SK-N-SH (cell line): ENCODE measurements at regions not wholly inside any gene's neighbourhood (a gene's known extent, or its start where the extent isn't known, plus 50 kb on each side); places are given as distances from the start of the nearest gene placed in this dataset.

Experiments
- CTCF ChIA-PET: fragments of 300-600, 350-600 bp; formaldehyde crosslinking; extraction: SDS; loops from one replicate; lab custom pipeline; 2021; lab: Yijun Ruan, JAX
- POLR2A ChIA-PET: fragments of 350-600 bp; sonication (Branson Sonifier 250); formaldehyde crosslinking; extraction: SDS; loops from one replicate; lab custom pipeline; 2020; ENCODE audit warnings: antibody characterized with exemption, inconsistent platforms; lab: Yijun Ruan, JAX
- DNase-seq: peaks from one replicate; pipeline ENCODE4 v3.0.0; 2012
- H2AFZ ChIP-seq: fragments of 200-600 bp; sonication (generic); 2 replicates; pipeline ENCODE4 v1.8.1; 2016; ENCODE audit warnings: antibody characterized with exemption, mild to moderate bottlenecking, low read depth
- H3F3A ChIP-seq: fragments of 200-600 bp; sonication (generic); replicated peaks from 2 replicates; pipeline ENCODE3; 2016; ENCODE audit warnings: antibody characterized with exemption, mild to moderate bottlenecking; ENCODE audit not compliant: insufficient read depth
- H3K27ac ChIP-seq, 2 experiments: fragments of 200-500 bp in 1 of 2; fragments of 200-600 bp in 1 of 2; sonication (Bioruptor generic) in 1 of 2; sonication (generic), shearing (Covaris generic) in 1 of 2; 2 replicates each; pipeline versions ENCODE4 v1.5.1 to v1.6.1; 2014 to 2016; ENCODE audit warnings: low read depth in 2 of 2, inconsistent platforms in 1 of 2, low read length in 1 of 2, mild to moderate bottlenecking in 1 of 2, mixed read lengths in 1 of 2
- H3K27me3 ChIP-seq: fragments of 200-600 bp; sonication (generic), shearing (Covaris generic); 2 replicates; pipeline ENCODE4 v1.6.1; 2016; ENCODE audit warnings: mixed run types; ENCODE audit not compliant: insufficient read depth
- H3K36me3 ChIP-seq, 2 experiments: fragments of 200-500 bp in 1 of 2; fragments of 200-600 bp in 1 of 2; sonication (Bioruptor generic) in 1 of 2; sonication (generic) in 1 of 2; replicated peaks in 1 of 2; 2 replicates each; pipeline versions ENCODE3 to v1.5.1; 2014 to 2016; ENCODE audit warnings: low read length in 1 of 2, mild to moderate bottlenecking in 1 of 2; ENCODE audit not compliant: insufficient read depth in 2 of 2, control insufficient read depth in 1 of 2
- H3K4me1 ChIP-seq, 2 experiments: fragments of 200-500 bp in 1 of 2; fragments of 200-600 bp in 1 of 2; sonication (Bioruptor generic) in 1 of 2; sonication (generic), shearing (Covaris generic) in 1 of 2; 2 replicates each; pipeline versions ENCODE4 v1.5.1 to v1.6.1; 2014 to 2016; ENCODE audit warnings: low read depth in 1 of 2, low read length in 1 of 2, mixed run types in 1 of 2; ENCODE audit not compliant: insufficient read depth in 2 of 2, control insufficient read depth in 1 of 2
- H3K4me2 ChIP-seq: fragments of 200-600 bp; sonication (generic), shearing (Covaris generic); 2 replicates; pipeline ENCODE4 v1.6.1; 2017; ENCODE audit warnings: mixed run types
- H3K4me3 ChIP-seq, 2 experiments: fragments of 200-500 bp in 1 of 2; fragments of 200-600 bp in 1 of 2; sonication (Bioruptor generic) in 1 of 2; sonication (generic), shearing (Covaris generic) in 1 of 2; 2 replicates each; pipeline versions ENCODE4 v1.5.1 to v1.8.1; 2014 to 2016; ENCODE audit warnings: low read depth in 2 of 2, inconsistent platforms in 1 of 2, low read length in 1 of 2, mild to moderate bottlenecking in 1 of 2, mixed read lengths in 1 of 2, moderate library complexity in 1 of 2
- H3K79me2 ChIP-seq: fragments of 200-600 bp; sonication (generic); 2 replicates; pipeline ENCODE4 v1.8.1; 2017; ENCODE audit warnings: mild to moderate bottlenecking; ENCODE audit not compliant: insufficient read depth
- H3K9ac ChIP-seq: fragments of 200-600 bp; sonication (generic); 2 replicates; pipeline ENCODE4 v1.6.1; 2017; ENCODE audit warnings: mixed run types
- H3K9me2 ChIP-seq: fragments of 200-600 bp; sonication (generic); 2 replicates; pipeline ENCODE4 v1.6.1; 2017; ENCODE audit warnings: mixed run types
- H3K9me3 ChIP-seq: fragments of 200-600 bp; sonication (generic); 2 replicates; pipeline ENCODE4 v1.6.1; 2017; ENCODE audit warnings: mixed run types, mild to moderate bottlenecking, moderate library complexity
- H4K20me1 ChIP-seq: fragments of 200-600 bp; sonication (generic); 2 replicates; pipeline ENCODE4 v1.6.1; 2017; ENCODE audit warnings: mild to moderate bottlenecking, mixed run types; ENCODE audit not compliant: insufficient read depth
- ELF1 ChIP-seq: IDR thresholded peaks from 2 replicates; pipeline ENCODE4 v1.4.0; 2012
- EP300 ChIP-seq, 2 experiments: IDR thresholded peaks; 2 replicates each; pipeline versions ENCODE4 v1.4.0 to v1.6.1; 2012; ENCODE audit warnings: borderline replicate concordance in 1 of 2, low read depth in 1 of 2, low read length in 1 of 2
- EZH2phosphoT487 ChIP-seq: fragments of 200-600 bp; sonication (generic); IDR thresholded peaks from 2 replicates; pipeline ENCODE4 v1.6.1; 2017; ENCODE audit warnings: low read depth, mixed run types, mild to moderate bottlenecking, antibody characterized with exemption, moderate library complexity, borderline replicate concordance
- FOXJ3 ChIP-seq: sonication (generic); formaldehyde crosslinking; IDR thresholded peaks from 2 replicates; pipeline ENCODE4 v1.5.1; 2020; ENCODE audit warnings: mild to moderate bottlenecking, missing genetic modification reagents
- MEF2A ChIP-seq: IDR thresholded peaks from 2 replicates; pipeline ENCODE4 v1.4.0; 2012; ENCODE audit warnings: low read depth, borderline replicate concordance
- NFIC ChIP-seq: IDR thresholded peaks from 2 replicates; pipeline ENCODE4 v1.4.0; 2012; ENCODE audit warnings: borderline replicate concordance
- NRF1 ChIP-seq: IDR thresholded peaks from 2 replicates; pipeline ENCODE4 v1.6.1; 2012; ENCODE audit warnings: low read depth, mild to moderate bottlenecking, low read length
- SMC3 ChIP-seq: IDR thresholded peaks from 2 replicates; pipeline ENCODE4 v1.6.1; 2012; ENCODE audit warnings: low read depth, low read length, improper control_type of control experiment
- TAF1 ChIP-seq: IDR thresholded peaks from 2 replicates; pipeline ENCODE4 v1.6.1; 2012; ENCODE audit warnings: low read depth, mild to moderate bottlenecking, low read length, moderate library complexity, borderline replicate concordance
- TEAD4 ChIP-seq: IDR thresholded peaks from 2 replicates; pipeline ENCODE4 v1.4.0; 2012; ENCODE audit warnings: mild to moderate bottlenecking, borderline replicate concordance; ENCODE audit not compliant: insufficient read depth
- ZBTB33 ChIP-seq: IDR thresholded peaks from 2 replicates; pipeline ENCODE4 v1.4.0; 2012; ENCODE audit warnings: low read depth, borderline replicate concordance
- WGBS: methylation state at CpG from one replicate; pipeline ENCODE4 v1.1.6; 2017; ENCODE audit warnings: low lambda C conversion rate; 5-methylcytosine and 5-hydroxymethylcytosine counted together

- Histone ChIP-seq H4K20me1 (no peaks in the 10 kb centered on the region), H3K9ac (no peak overlapping the region), H3K9me3 (no peaks in the 10 kb centered on the region), H3K27ac (no peak overlapping the region), H3K9me2 (no peaks in the 10 kb centered on the region), H3K27me3 (no peaks in the 10 kb centered on the region), H3K4me2 (no peak overlapping the region), H3K79me2 (no peaks in the 10 kb centered on the region), H3F3A (peaks cover 5% of the 10 kb centered on the region), H2AFZ (no peak overlapping the region), H3K36me3 (no peaks in the 10 kb centered on the region), H3K4me1 (peaks cover 8 to 19% of the 10 kb centered on the region in 2 experiments; a peak in 3 of 4 replicates), H3K4me3 (no peak overlapping the region)
- ChIA-PET POLR2A (no interaction called here), CTCF (interaction anchor here (0.6 to 1.5 kb wide), 2 partner anchors 16 to 50 kb away, joined by 3 read pairs; no protein-coding TSS in a partner anchor)
- no peak for DNase-seq
- 91% methylated on average over 5 of the region's 5 CpGs for WGBS
- TF ChIP-seq NRF1 = no peak
- TF ChIP-seq EP300 (IDR thresholded peaks at IDR 0.05; ENCODE audit: borderline replicate concordance in 1 of 2, low read depth in 1 of 2, low read length in 1 of 2) = no peak
- no peak for TF ChIP-seq MEF2A
- TF ChIP-seq SMC3 = no peak
- no peak for TF ChIP-seq ELF1
- TF ChIP-seq TAF1 = no peak
- no peak for TF ChIP-seq ZBTB33
- no peak for TF ChIP-seq EZH2phosphoT487
These were observed 252.2 kb upstream of the TBL1XR1 start for GRCh38 chr3:177449360-177450006.

GRCh38 chr3:177451301-177451750, 254.0 kb upstream of the TBL1XR1 start:
- 73% methylated on average over 8 of the region's 8 CpGs for WGBS
- Histone ChIP-seq H3K79me2 (no peaks in the 10 kb centered on the region), H3F3A (peaks cover 8% of the 10 kb centered on the region), H3K27me3 (no peaks in the 10 kb centered on the region), H3K4me1 (peaks cover 8 to 19% of the 10 kb centered on the region in 2 experiments; a peak in 3 of 4 replicates), H3K36me3 (no peaks in the 10 kb centered on the region), H3K9me2 (no peaks in the 10 kb centered on the region), H3K27ac (peak overlapping the region; percentile 74 to 79), H3K9me3 (no peaks in the 10 kb centered on the region), H3K9ac (peak overlapping the region; percentile 54; the same call in 1 of the 2 replicates), H2AFZ (peak overlapping the region; percentile 61; the same call in 1 of the 2 replicates), H4K20me1 (no peaks in the 10 kb centered on the region), H3K4me2 (peak overlapping the region; percentile 39; the same call in 1 of the 2 replicates), H3K4me3 (no peak overlapping the region)
- DNase-seq = no peak
- CTCF ChIA-PET = interaction anchor here (0.7 to 1.1 kb wide), 3 partner anchors 11 to 876 kb away, joined by 3 to 4 read pairs (median 3); no protein-coding TSS in a partner anchor
- POLR2A ChIA-PET = no interaction called here
- TF ChIP-seq TEAD4 (no peak), NFIC (no peak), FOXJ3 (CRISPR knock-in tag) (no peak)
